ENCODE measurements at regions not wholly inside any gene's neighbourhood (a gene's known extent, or its start where the extent isn't known, plus 50 kb on each side); places are given as distances from the start of the nearest gene placed in this dataset.

DNA sequence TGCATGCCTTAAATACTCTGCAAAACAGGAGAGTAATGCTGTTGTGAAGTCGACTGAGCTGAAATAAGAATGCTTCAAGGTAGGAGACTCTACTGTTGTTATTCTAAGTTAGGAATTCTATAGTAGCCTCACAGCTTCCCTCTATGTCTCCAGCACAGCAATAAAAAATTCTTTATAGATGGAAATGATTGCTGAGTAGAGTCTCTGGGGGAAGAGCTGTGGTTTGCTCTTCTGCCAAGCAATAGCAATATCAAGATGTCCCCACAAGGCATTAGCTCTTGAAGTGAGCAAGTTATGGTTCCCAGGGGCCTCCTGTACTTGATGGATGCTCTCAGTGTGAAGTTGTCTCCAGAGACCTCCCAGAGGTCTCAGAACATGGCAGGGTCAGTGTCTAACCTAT is 880.6 kb upstream of the FRG1 start:
- no peaks in the 10 kb centered on the region for H3K4me1 ChIP-seq
- ChIA-PET CTCF (no interaction called here), POLR2A (no interaction called here)
- FAIRE-seq (no peak), DNase-seq (ENCODE audit: low read depth in 1 of 2, low spot score in 1 of 2) (no peak), ATAC-seq (no peak)
- H3K4me3 ChIP-seq: no peak overlapping the region
- H3K27ac ChIP-seq: no peak overlapping the region
- 56% methylated on average over 1 of the region's 1 CpG for WGBS (ENCODE audit: missing lambda C conversion rate)
- TF ChIP-seq ZSCAN20 (CRISPR knock-in tag; IDR thresholded peaks at IDR 0.05) (no peak), BHLHE40 (IDR thresholded peaks at IDR 0.05; ENCODE audit: low read depth, low read length) (no peak), NFE2L2 (conservative IDR thresholded peaks at IDR 0.05; ENCODE audit: low read length) (no peak), MAFK (IDR thresholded peaks at IDR 0.05; ENCODE audit: partially characterized antibody) (no peak), RFX5 (IDR thresholded peaks at IDR 0.05) (no peak)
- TF ChIP-seq, protein P1, sequence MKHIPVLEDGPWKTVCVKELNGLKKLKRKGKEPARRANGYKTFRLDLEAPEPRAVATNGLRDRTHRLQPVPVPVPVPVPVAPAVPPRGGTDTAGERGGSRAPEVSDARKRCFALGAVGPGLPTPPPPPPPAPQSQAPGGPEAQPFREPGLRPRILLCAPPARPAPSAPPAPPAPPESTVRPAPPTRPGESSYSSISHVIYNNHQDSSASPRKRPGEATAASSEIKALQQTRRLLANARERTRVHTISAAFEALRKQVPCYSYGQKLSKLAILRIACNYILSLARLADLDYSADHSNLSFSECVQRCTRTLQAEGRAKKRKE (CRISPR knock-in tag; IDR thresholded peaks at IDR 0.05; ENCODE audit: low read depth): no peak
- TF ChIP-seq, protein P2, sequence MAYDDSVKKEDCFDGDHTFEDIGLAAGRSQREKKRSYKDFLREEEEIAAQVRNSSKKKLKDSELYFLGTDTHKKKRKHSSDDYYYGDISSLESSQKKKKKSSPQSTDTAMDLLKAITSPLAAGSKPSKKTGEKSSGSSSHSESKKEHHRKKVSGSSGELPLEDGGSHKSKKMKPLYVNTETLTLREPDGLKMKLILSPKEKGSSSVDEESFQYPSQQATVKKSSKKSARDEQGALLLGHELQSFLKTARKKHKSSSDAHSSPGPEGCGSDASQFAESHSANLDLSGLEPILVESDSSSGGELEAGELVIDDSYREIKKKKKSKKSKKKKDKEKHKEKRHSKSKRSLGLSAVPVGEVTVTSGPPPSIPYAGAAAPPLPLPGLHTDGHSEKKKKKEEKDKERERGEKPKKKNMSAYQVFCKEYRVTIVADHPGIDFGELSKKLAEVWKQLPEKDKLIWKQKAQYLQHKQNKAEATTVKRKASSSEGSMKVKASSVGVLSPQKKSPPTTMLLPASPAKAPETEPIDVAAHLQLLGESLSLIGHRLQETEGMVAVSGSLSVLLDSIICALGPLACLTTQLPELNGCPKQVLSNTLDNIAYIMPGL (CRISPR knock-in tag; IDR thresholded peaks at IDR 0.05; ENCODE audit: borderline replicate concordance): no peak
- no peaks in the 10 kb centered on the region for H3K9me3 ChIP-seq
- H3K4me2 ChIP-seq: no peak overlapping the region

DNA sequence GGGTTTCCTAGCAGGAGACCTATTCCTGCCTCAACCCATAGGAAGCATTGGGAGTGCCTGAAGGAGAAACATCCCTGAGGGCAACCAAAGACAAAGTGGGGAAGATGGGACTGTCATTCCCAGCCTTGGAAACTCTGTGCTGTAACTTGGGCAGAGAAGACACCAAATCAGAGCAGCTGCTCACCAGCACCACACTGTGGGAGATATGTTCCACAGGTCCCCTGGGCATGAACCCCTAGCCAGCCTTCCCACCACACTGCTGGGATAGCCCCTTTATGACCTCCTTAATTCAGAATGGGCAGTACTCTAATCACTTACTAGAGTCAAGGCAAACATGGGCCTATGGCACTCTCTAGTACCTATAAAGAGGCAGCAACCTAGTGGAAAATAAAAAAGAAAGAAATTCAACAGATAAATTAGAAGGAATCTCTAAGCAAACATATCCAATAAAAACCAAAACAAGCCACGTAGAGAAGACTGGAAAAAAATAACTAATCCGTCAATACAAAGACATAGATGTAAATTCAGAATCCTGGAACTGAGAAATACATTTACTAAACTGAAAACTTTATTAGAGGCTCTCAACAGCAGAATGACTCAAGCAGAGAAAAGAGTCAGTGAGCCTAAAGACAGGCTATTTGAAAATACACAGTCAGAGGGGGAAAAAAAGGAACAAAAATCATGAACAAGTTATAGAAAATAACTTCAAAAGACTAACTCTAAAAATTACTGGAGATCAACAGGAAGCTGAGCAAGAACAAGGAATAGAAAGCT is 878.4 kb upstream of the FRG1 start:
- POLR2A ChIA-PET: no interaction called here
- FAIRE-seq (no peak), DNase-seq (ENCODE audit: low read depth in 1 of 2, low spot score in 1 of 2) (no peak), ATAC-seq (no peak)
- Histone ChIP-seq H3K9me3 (no peaks in the 10 kb centered on the region), H3K4me1 (no peaks in the 10 kb centered on the region), H3K4me3 (no peak overlapping the region), H3K4me2 (no peak overlapping the region), H3K27ac (no peak overlapping the region)
- WGBS (ENCODE audit: missing lambda C conversion rate): 67% methylated on average over 2 of the region's 2 CpGs
- CTCF ChIA-PET: no interaction called here
- TF ChIP-seq RCOR1 (IDR thresholded peaks at IDR 0.05; ENCODE audit: low read depth, low read length): no peak
- no peak for TF ChIP-seq GATA3 (IDR thresholded peaks at IDR 0.05; ENCODE audit: borderline replicate concordance)
- TF ChIP-seq, protein P3, sequence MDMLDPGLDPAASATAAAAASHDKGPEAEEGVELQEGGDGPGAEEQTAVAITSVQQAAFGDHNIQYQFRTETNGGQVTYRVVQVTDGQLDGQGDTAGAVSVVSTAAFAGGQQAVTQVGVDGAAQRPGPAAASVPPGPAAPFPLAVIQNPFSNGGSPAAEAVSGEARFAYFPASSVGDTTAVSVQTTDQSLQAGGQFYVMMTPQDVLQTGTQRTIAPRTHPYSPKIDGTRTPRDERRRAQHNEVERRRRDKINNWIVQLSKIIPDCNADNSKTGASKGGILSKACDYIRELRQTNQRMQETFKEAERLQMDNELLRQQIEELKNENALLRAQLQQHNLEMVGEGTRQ (IDR thresholded peaks at IDR 0.05): no peak
- TF ChIP-seq JUNB (IDR thresholded peaks at IDR 0.05): no peak
- no peak for TF ChIP-seq MYC (IDR thresholded peaks at IDR 0.05; ENCODE audit: borderline replicate concordance, low read length)

DNA sequence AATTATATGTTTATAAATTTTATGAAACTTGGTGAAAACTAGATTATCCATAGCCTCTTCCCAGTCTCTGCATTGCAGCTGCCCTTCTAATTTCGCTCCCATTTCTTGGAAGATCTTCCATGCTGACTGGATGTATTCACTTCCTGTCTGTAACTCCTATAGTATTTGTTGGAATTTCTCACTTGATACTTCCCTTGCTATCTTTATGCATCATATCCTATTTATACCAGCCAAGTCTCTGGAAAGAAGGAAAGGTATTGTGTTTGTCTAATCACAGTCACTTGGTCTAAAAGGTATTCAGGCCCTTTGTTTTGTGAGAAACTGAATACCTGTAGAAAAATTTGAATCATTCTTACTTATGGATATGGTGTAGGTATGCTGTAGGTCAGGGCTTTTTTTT is 870.9 kb upstream of the FRG1 start:
- H3K4me2 ChIP-seq: no peak overlapping the region
- H3K27ac ChIP-seq: no peak overlapping the region
- WGBS (ENCODE audit: missing lambda C conversion rate): 39% methylated on average over 1 of the region's 1 CpG
- FAIRE-seq: no peak
- no peak for DNase-seq (ENCODE audit: low read depth in 1 of 2, low spot score in 1 of 2)
- no peaks in the 10 kb centered on the region for H3K4me1 ChIP-seq
- no peaks in the 10 kb centered on the region for H3K9me3 ChIP-seq
- ChIA-PET POLR2A (no interaction called here), CTCF (no interaction called here)
- H3K4me3 ChIP-seq: no peak overlapping the region
- TF ChIP-seq ZNF302 (CRISPR knock-in tag; IDR thresholded peaks at IDR 0.05) (no peak), ZC3H11A (IDR thresholded peaks at IDR 0.05) (no peak), NR3C1 (IDR thresholded peaks at IDR 0.05) (no peak), NFE2L2 (conservative IDR thresholded peaks at IDR 0.05; ENCODE audit: low read length) (no peak), SREBF2 (IDR thresholded peaks at IDR 0.05) (no peak), TFCP2L1 (CRISPR knock-in tag; IDR thresholded peaks at IDR 0.05) (no peak), POLR2AphosphoS2 (conservative IDR thresholded peaks at IDR 0.05; ENCODE audit: low read length) (no peak), FOXS1 (CRISPR knock-in tag; IDR thresholded peaks at IDR 0.05) (no peak), RARB (CRISPR knock-in tag; IDR thresholded peaks at IDR 0.05) (no peak), CBX8 (IDR thresholded peaks at IDR 0.05) (no peak), HEYL (CRISPR knock-in tag; IDR thresholded peaks at IDR 0.05) (no peak), HOXB5 (CRISPR knock-in tag; IDR thresholded peaks at IDR 0.05) (no peak), KDM5A (IDR thresholded peaks at IDR 0.05) (no peak)
- TF ChIP-seq, protein P2 (CRISPR knock-in tag; IDR thresholded peaks at IDR 0.05; ENCODE audit: borderline replicate concordance): no peak
- TF ChIP-seq, protein P4, sequence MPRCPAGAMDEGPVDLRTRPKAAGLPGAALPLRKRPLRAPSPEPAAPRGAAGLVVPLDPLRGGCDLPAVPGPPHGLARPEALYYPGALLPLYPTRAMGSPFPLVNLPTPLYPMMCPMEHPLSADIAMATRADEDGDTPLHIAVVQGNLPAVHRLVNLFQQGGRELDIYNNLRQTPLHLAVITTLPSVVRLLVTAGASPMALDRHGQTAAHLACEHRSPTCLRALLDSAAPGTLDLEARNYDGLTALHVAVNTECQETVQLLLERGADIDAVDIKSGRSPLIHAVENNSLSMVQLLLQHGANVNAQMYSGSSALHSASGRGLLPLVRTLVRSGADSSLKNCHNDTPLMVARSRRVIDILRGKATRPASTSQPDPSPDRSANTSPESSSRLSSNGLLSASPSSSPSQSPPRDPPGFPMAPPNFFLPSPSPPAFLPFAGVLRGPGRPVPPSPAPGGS (IDR thresholded peaks at IDR 0.05): no peak
- no peak for ATAC-seq

Measured in A549 (cell line).